HCT116 (cell line): ENCODE measurements at regions not wholly inside any gene's neighbourhood (a gene's known extent, or its start where the extent isn't known, plus 50 kb on each side); places are given as distances from the start of the nearest gene placed in this dataset.

Experiments used
- ATAC-seq: fragments of 200-7000 bp; cut with Tn5 transposase; 2 replicates; pipeline ENCODE4 v1.9.1; 2020; ENCODE audit warnings: mild to moderate bottlenecking, moderate library complexity
- BruUV-seq: library from RNA; stranded (reverse); fragments of 400-500 nt; replicated peaks from 2 replicates; lab custom pipeline; 2021; lab: Mats Ljungman, UMichigan
- CTCF ChIA-PET: fragments of 300-600 bp; sonication (Branson Sonifier 250); formaldehyde crosslinking; loops from one replicate; lab custom pipeline; 2021; ENCODE audit warnings: antibody characterized with exemption; lab: Charles Lee
- POLR2A ChIA-PET: fragments of 300-600, 350-600 bp; sonication (Branson Sonifier 250); formaldehyde crosslinking; loops from one replicate; lab custom pipeline; 2021; ENCODE audit warnings: antibody characterized with exemption; lab: Charles Lee
- RAD21 ChIA-PET, 2 experiments: fragments of 300-600 bp; sonication (Branson Sonifier 250); formaldehyde crosslinking; loops; one replicate each; lab custom pipeline; 2023; ENCODE audit warnings: low total read pairs in 2 of 2; ENCODE audit not compliant: uncharacterized antibody in 2 of 2, unreplicated experiment in 2 of 2, low non-redundant PET in 1 of 2; lab: Charles Lee
- DNase-seq: peaks from one replicate; pipeline ENCODE4 v3.0.0-alpha.2; 2010; ENCODE audit warnings: low read depth, low spot score
- H2AFZ ChIP-seq: fragments of 200-600 bp; shearing (Covaris generic), sonication (generic); 2 replicates; pipeline ENCODE4 v1.6.1; 2017; ENCODE audit warnings: low read depth, mixed run types, mixed read lengths, antibody characterized with exemption, low read length; ENCODE audit not compliant: poor library complexity, severe bottlenecking
- H3K27ac ChIP-seq: 2 replicates; pipeline ENCODE4 v1.5.1; 2012; ENCODE audit warnings: low read depth, low read length
- H3K27me3 ChIP-seq: fragments of 200-600 bp; sonication (generic); 2 replicates; pipeline ENCODE4 v1.6.1; 2016; ENCODE audit warnings: mixed run types, low read length, mixed read lengths; ENCODE audit not compliant: insufficient read depth
- H3K36me3 ChIP-seq, 2 experiments: fragments of 200-500 bp in 1 of 2; fragments of 200-600 bp in 1 of 2; sonication (Bioruptor generic) in 1 of 2; sonication (generic) in 1 of 2; 2 replicates each; pipeline versions ENCODE4 v1.5.1 to v1.6.1; 2014 to 2016; ENCODE audit warnings: low read length in 2 of 2, inconsistent platforms in 1 of 2, mixed read lengths in 1 of 2, mixed run types in 1 of 2; ENCODE audit not compliant: insufficient read depth in 2 of 2, control insufficient read depth in 1 of 2
- H3K4me1 ChIP-seq, 2 experiments: fragments of 200-600 bp in 1 of 2; sonication (generic) in 1 of 2; 2 replicates each; pipeline versions ENCODE4 v1.5.1 to v1.6.1; 2012 to 2017; ENCODE audit warnings: low read length in 2 of 2, inconsistent platforms in 1 of 2, mild to moderate bottlenecking in 1 of 2, mixed read lengths in 1 of 2, mixed run types in 1 of 2, moderate library complexity in 1 of 2; ENCODE audit not compliant: insufficient read depth in 2 of 2, control insufficient read depth in 1 of 2
- H3K4me2 ChIP-seq: fragments of 200-600 bp; sonication (generic); 2 replicates; pipeline ENCODE4 v1.6.1; 2017; ENCODE audit warnings: mixed run types, low read length, mixed read lengths
- H3K4me3 ChIP-seq, 2 experiments: fragments of 200-600 bp in 1 of 2; sonication (generic) in 1 of 2; replicated peaks in 1 of 2; 2 replicates each; pipeline ENCODE4 v1.5.1; 2011 to 2016; ENCODE audit warnings: low read length in 2 of 2, control low read depth in 1 of 2, low read depth in 1 of 2, mild to moderate bottlenecking in 1 of 2, mixed read lengths in 1 of 2, mixed run types in 1 of 2
- H3K79me2 ChIP-seq: fragments of 200-600 bp; sonication (generic); 2 replicates; pipeline ENCODE4 v1.6.1; 2017; ENCODE audit warnings: mild to moderate bottlenecking, mixed run types, low read length, moderate library complexity, mixed read lengths; ENCODE audit not compliant: insufficient read depth
- H3K9ac ChIP-seq: fragments of 200-600 bp; sonication (generic); 2 replicates; pipeline ENCODE4 v1.6.1; 2016; ENCODE audit warnings: low read length, mixed read lengths
- H3K9me2 ChIP-seq: fragments of 200-600 bp; sonication (generic), shearing (Covaris generic); 2 replicates; pipeline ENCODE4 v1.6.1; 2017; ENCODE audit warnings: mixed run types, mild to moderate bottlenecking, moderate library complexity; ENCODE audit not compliant: insufficient read depth
- H3K9me3 ChIP-seq, 2 experiments: fragments of 200-500 bp in 1 of 2; fragments of 200-600 bp in 1 of 2; sonication (Bioruptor generic) in 1 of 2; sonication (generic) in 1 of 2; 2 replicates each; pipeline ENCODE4 v1.6.1; 2014 to 2017; ENCODE audit warnings: low read length in 2 of 2, mixed read lengths in 2 of 2, inconsistent platforms in 1 of 2, low read depth in 1 of 2, mild to moderate bottlenecking in 1 of 2, mixed run types in 1 of 2, moderate library complexity in 1 of 2; ENCODE audit not compliant: control insufficient read depth in 1 of 2, insufficient read depth in 1 of 2
- H4K20me1 ChIP-seq: fragments of 200-600 bp; sonication (generic), shearing (Covaris generic); 2 replicates; pipeline ENCODE4 v1.6.1; 2017; ENCODE audit warnings: mixed run types, mild to moderate bottlenecking, moderate library complexity; ENCODE audit not compliant: insufficient read depth
- EGR1 ChIP-seq: IDR thresholded peaks from 2 replicates; pipeline ENCODE4 v1.6.1; 2012; ENCODE audit warnings: low read depth
- EZH2phosphoT487 ChIP-seq: fragments of 200-600 bp; IDR thresholded peaks from 2 replicates; pipeline ENCODE4 v1.6.1; 2018; ENCODE audit warnings: antibody characterized with exemption, borderline replicate concordance
- JUND ChIP-seq: IDR thresholded peaks from 2 replicates; pipeline ENCODE4 v1.6.1; 2012
- POLR2A ChIP-seq: IDR thresholded peaks from 2 replicates; pipeline ENCODE4 v1.7.0; 2011; ENCODE audit warnings: borderline replicate concordance; ENCODE audit not compliant: insufficient read depth, insufficient read length; ENCODE audit errors: extremely low read depth
- POLR2AphosphoS5 ChIP-seq: IDR thresholded peaks from 2 replicates; pipeline ENCODE4 v1.6.1; 2011; ENCODE audit warnings: mild to moderate bottlenecking, low read depth, low read length, moderate library complexity
- SP1 ChIP-seq: IDR thresholded peaks from 2 replicates; pipeline ENCODE4 v1.6.1; 2012; ENCODE audit warnings: low read depth
- SRF ChIP-seq: IDR thresholded peaks from 2 replicates; pipeline ENCODE4 v1.6.1; 2012; ENCODE audit warnings: low read depth
- TCF7L2 ChIP-seq: IDR thresholded peaks from 2 replicates; pipeline ENCODE4 v1.7.0; 2011; ENCODE audit warnings: borderline replicate concordance, inconsistent platforms; ENCODE audit not compliant: insufficient read depth, insufficient read length; ENCODE audit errors: extremely low read depth
- YY1 ChIP-seq: IDR thresholded peaks from 2 replicates; pipeline ENCODE4 v1.6.1; 2011; ENCODE audit warnings: low read length, low read depth, moderate library complexity, mild to moderate bottlenecking; ENCODE audit not compliant: insufficient replicate concordance; ENCODE audit errors: extremely low read depth
- ZNF274 ChIP-seq: fragments of 200-500 bp; sonication (Bioruptor generic); IDR thresholded peaks from 2 replicates; pipeline ENCODE4 v1.6.1; 2014; ENCODE audit warnings: mild to moderate bottlenecking, low read depth, low read length, inconsistent platforms
- intact Hi-C: fragments of 100-400 bp; cut with micrococcal nuclease; formaldehyde crosslinking; loops from 2 replicates; pipeline ENCODE4 v1.10.0; 2022
- TF ChIP-seq, protein P1 (sequence below), 3 experiments: fragments of 200-600 bp in 1 of 3; sonication (generic) in 1 of 3; IDR thresholded peaks in 2 of 3; conservative IDR thresholded peaks in 1 of 3; 2 replicates each; pipeline ENCODE4 v1.5.1; 2012 to 2017; ENCODE audit warnings: low read depth in 2 of 3, low read length in 2 of 3, antibody characterized with exemption in 1 of 3, borderline replicate concordance in 1 of 3, control low read depth in 1 of 3, mild to moderate bottlenecking in 1 of 3, mixed read lengths in 1 of 3, mixed run types in 1 of 3, moderate library complexity in 1 of 3; ENCODE audit not compliant: insufficient read depth in 1 of 3
- TF ChIP-seq, protein P2 (sequence below): IDR thresholded peaks from 2 replicates; pipeline ENCODE4 v1.6.1; 2012
- TF ChIP-seq, protein P3 (sequence below): IDR thresholded peaks from 2 replicates; pipeline ENCODE4 v1.6.1; 2012; ENCODE audit warnings: low read depth
- TF ChIP-seq, protein P4 (sequence below): IDR thresholded peaks from 2 replicates; pipeline ENCODE4 v1.6.1; 2011; ENCODE audit warnings: mild to moderate bottlenecking, low read length, moderate library complexity; ENCODE audit not compliant: insufficient replicate concordance; ENCODE audit errors: extremely low read depth
- TF ChIP-seq, protein P5 (sequence below): IDR thresholded peaks from 2 replicates; pipeline ENCODE4 v1.6.1; 2012

DNA sequence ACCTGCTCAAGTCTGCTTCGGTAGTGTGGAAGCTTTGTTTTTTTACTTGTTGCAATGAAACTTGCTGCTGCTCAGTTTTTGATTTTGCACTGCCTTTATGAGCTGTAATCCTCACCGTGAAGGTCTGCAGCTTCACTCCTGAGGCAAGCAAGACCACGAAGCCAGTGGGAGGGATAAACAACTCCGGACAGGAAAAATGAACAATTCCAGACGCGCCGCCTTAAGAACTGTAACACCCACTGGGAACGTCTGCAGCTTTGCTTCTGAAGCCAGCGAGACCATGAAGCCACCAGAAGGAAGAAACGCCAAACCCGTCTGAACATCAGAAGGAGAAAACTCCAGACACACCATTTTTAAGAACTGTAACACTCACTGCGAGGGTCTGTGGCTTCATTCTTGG lies 245.7 kb upstream of the REG3G start:
- no peak overlapping the region for H3K9ac ChIP-seq
- H3K79me2 ChIP-seq = no peaks in the 10 kb centered on the region
- no peak for DNase-seq
- H3K4me2 ChIP-seq = no peak overlapping the region
- BruUV-seq = no TSS peak
- H3K36me3 ChIP-seq = no peaks in the 10 kb centered on the region
- no peak for ATAC-seq
- H3K9me2 ChIP-seq = no peaks in the 10 kb centered on the region
- no peak overlapping the region for H3K27ac ChIP-seq
- H2AFZ ChIP-seq = no peak overlapping the region
- intact Hi-C loops = no loop called here
- ChIA-PET POLR2A (no interaction called here), CTCF (no interaction called here), RAD21 (no interaction called here)
- peaks cover 11 to 17% of the 10 kb centered on the region in 2 experiments; a peak in 2 of 4 replicates for H3K9me3 ChIP-seq
- TF ChIP-seq JUND (no peak), EGR1 (no peak), ZNF274 (no peak), YY1 (no peak), EZH2phosphoT487 (no peak), TCF7L2 (no peak), SP1 (no peak), SRF (no peak), POLR2A (no peak), POLR2AphosphoS5 (no peak)
- TF ChIP-seq, protein P1, sequence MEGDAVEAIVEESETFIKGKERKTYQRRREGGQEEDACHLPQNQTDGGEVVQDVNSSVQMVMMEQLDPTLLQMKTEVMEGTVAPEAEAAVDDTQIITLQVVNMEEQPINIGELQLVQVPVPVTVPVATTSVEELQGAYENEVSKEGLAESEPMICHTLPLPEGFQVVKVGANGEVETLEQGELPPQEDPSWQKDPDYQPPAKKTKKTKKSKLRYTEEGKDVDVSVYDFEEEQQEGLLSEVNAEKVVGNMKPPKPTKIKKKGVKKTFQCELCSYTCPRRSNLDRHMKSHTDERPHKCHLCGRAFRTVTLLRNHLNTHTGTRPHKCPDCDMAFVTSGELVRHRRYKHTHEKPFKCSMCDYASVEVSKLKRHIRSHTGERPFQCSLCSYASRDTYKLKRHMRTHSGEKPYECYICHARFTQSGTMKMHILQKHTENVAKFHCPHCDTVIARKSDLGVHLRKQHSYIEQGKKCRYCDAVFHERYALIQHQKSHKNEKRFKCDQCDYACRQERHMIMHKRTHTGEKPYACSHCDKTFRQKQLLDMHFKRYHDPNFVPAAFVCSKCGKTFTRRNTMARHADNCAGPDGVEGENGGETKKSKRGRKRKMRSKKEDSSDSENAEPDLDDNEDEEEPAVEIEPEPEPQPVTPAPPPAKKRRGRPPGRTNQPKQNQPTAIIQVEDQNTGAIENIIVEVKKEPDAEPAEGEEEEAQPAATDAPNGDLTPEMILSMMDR (IDR thresholded peaks at IDR 0.05 in 2 of 3, conservative IDR thresholded peaks at IDR 0.05 in 1 of 3; ENCODE audit: borderline replicate concordance in 1 of 3, insufficient read depth in 1 of 3, low read depth in 2 of 3, low read length in 2 of 3) = no peak
- TF ChIP-seq, protein P2, sequence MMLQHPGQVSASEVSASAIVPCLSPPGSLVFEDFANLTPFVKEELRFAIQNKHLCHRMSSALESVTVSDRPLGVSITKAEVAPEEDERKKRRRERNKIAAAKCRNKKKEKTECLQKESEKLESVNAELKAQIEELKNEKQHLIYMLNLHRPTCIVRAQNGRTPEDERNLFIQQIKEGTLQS = no peak
- TF ChIP-seq, protein P3, sequence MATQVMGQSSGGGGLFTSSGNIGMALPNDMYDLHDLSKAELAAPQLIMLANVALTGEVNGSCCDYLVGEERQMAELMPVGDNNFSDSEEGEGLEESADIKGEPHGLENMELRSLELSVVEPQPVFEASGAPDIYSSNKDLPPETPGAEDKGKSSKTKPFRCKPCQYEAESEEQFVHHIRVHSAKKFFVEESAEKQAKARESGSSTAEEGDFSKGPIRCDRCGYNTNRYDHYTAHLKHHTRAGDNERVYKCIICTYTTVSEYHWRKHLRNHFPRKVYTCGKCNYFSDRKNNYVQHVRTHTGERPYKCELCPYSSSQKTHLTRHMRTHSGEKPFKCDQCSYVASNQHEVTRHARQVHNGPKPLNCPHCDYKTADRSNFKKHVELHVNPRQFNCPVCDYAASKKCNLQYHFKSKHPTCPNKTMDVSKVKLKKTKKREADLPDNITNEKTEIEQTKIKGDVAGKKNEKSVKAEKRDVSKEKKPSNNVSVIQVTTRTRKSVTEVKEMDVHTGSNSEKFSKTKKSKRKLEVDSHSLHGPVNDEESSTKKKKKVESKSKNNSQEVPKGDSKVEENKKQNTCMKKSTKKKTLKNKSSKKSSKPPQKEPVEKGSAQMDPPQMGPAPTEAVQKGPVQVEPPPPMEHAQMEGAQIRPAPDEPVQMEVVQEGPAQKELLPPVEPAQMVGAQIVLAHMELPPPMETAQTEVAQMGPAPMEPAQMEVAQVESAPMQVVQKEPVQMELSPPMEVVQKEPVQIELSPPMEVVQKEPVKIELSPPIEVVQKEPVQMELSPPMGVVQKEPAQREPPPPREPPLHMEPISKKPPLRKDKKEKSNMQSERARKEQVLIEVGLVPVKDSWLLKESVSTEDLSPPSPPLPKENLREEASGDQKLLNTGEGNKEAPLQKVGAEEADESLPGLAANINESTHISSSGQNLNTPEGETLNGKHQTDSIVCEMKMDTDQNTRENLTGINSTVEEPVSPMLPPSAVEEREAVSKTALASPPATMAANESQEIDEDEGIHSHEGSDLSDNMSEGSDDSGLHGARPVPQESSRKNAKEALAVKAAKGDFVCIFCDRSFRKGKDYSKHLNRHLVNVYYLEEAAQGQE = no peak
- TF ChIP-seq, protein P4, sequence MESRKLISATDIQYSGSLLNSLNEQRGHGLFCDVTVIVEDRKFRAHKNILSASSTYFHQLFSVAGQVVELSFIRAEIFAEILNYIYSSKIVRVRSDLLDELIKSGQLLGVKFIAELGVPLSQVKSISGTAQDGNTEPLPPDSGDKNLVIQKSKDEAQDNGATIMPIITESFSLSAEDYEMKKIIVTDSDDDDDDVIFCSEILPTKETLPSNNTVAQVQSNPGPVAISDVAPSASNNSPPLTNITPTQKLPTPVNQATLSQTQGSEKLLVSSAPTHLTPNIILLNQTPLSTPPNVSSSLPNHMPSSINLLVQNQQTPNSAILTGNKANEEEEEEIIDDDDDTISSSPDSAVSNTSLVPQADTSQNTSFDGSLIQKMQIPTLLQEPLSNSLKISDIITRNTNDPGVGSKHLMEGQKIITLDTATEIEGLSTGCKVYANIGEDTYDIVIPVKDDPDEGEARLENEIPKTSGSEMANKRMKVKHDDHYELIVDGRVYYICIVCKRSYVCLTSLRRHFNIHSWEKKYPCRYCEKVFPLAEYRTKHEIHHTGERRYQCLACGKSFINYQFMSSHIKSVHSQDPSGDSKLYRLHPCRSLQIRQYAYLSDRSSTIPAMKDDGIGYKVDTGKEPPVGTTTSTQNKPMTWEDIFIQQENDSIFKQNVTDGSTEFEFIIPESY = no peak
- TF ChIP-seq, protein P5, sequence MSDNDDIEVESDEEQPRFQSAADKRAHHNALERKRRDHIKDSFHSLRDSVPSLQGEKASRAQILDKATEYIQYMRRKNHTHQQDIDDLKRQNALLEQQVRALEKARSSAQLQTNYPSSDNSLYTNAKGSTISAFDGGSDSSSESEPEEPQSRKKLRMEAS = no peak
- H3K4me3 ChIP-seq = no peak overlapping the region
- no peaks in the 10 kb centered on the region for H3K27me3 ChIP-seq
- no peaks in the 10 kb centered on the region for H3K4me1 ChIP-seq
- no peaks in the 10 kb centered on the region for H4K20me1 ChIP-seq
